ENCODE measurements at regions not wholly inside any gene's neighbourhood (a gene's known extent, or its start where the extent isn't known, plus 50 kb on each side); places are given as distances from the start of the nearest gene placed in this dataset.

- no peak for TF ChIP-seq CTCF (IDR thresholded peaks at IDR 0.05)
- TF ChIP-seq POLR2A (IDR thresholded peaks at IDR 0.05) = no peak
Measured at GRCh38 chr2:101550555-101550954, 75.6 kb upstream of the RFX8 start.
